NT2/D1 (cell line): ENCODE measurements at regions not wholly inside any gene's neighbourhood (a gene's known extent, or its start where the extent isn't known, plus 50 kb on each side); places are given as distances from the start of the nearest gene placed in this dataset.
"Not testable (repeated sequence)": the region's sequence is repeated elsewhere in the genome, so short reads cannot be mapped to it uniquely, and the experiment has no call there.

ENCODE experiments used
- YY1 ChIP-seq: IDR thresholded peaks from 2 replicates; pipeline ENCODE4 v1.6.1; 2011; ENCODE audit not compliant: insufficient read length, insufficient read depth
- ZNF274 ChIP-seq: IDR thresholded peaks from 2 replicates; pipeline ENCODE4 v1.6.1; 2011; ENCODE audit warnings: mild to moderate bottlenecking, low read depth, low read length

- not testable (repeated sequence) for TF ChIP-seq YY1, ZNF274
Observed at GRCh38 chr21:27856988-27857387, 890.1 kb upstream of the ADAMTS5 start.
